GM12874 (cell line): ENCODE measurements at regions not wholly inside any gene's neighbourhood (a gene's known extent, or its start where the extent isn't known, plus 50 kb on each side); places are given as distances from the start of the nearest gene placed in this dataset.

Source experiments
- CTCF ChIP-seq: IDR thresholded peaks from 2 replicates; pipeline ENCODE4 v1.5.1; 2011; ENCODE audit warnings: low read depth, mild to moderate bottlenecking, control low read depth, low read length, moderate library complexity; ENCODE audit not compliant: insufficient read depth

DNA sequence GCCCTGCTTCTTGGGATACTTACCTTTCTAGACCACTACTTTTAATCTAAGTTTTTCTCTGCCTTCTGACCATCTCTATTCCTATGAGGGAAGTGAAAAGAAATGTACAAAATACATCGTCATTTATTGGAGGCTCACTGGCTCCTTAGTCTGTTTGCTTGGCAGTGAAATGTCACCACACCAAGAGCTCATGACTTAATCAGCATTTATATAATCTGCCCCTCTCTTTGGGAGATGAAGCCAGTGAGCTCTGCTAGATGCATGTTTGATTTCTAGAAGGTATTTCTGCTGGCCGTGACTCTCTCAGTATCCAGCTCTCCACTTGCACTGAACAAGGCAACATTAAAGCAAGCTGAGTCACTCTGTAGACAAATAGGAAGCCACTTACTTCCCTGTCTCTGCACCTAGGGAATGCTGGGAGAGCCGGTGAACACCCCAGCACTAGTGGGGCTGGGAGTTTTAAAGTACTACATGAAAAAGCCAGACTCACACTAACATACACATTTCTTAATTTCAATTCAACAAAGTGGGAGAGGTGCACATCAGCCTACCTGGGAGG, 79.1 kb downstream of the MID1IP1 start:
- TF ChIP-seq CTCF = no peak

- TF ChIP-seq CTCF = no peak
Measured at GRCh38 chrX:38881066-38881465, 79.8 kb downstream of the MID1IP1 start.

DNA sequence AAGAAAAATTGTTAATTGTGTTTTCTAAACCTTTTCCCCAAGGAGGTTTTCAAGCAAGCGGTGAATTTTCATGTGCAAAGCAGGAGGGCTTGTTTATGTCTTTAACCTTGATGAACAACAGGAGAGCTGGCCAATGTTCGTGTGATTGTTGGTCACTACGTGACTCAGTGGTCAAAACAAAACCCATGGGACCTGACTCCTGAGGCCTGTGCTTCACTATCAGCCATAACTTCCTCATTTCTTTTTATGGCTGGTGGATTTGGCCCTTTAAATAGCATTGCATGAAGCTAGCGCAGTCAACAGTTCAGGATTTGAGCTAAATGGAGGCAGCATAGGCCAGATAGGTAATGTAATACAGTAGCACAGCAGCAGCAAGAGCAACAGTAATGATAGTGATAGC, 80.5 kb downstream of the MID1IP1 start:
- TF ChIP-seq CTCF = no peak

DNA sequence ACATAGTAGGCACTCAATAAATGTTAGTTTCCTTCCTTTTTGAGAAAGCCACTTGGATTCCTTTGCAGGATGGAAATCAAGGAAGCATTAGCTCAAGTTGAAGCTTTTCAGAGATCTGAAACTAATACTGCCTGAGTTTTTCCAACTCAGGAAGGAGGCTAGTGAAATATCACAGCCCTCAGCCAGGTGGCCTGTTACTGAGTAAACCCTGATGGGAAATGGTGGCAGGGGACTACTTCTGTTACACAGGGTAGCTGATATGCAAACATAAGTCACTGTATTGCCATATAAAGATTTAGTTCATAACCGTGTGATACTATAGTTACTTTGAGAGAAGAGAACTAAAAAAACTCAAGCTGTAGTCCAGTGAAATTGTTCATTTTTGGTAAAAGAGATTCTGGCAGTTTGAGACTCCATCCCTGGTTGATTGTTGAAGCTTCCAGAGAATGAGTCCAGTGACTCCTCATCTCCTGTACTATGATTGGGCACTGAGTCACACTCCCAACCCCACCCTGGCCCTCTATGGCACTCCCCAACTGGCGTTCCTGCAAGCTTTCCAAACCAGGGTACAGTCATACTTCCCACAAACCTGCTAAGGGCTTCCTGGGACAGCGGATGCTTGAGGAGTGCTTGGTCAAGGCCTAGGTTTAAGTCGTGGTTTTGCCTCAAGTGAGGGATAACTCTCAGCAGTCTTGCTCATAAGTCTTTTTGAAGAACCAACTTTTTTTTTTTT, 81.8 kb downstream of the MID1IP1 start:
- TF ChIP-seq CTCF = no peak

GRCh38 chrX:38886112-38886511, 84.9 kb downstream of the MID1IP1 start:
- TF ChIP-seq CTCF = no peak

GRCh38 chrX:38887222-38887621, 86.0 kb downstream of the MID1IP1 start:
- no peak for TF ChIP-seq CTCF

DNA sequence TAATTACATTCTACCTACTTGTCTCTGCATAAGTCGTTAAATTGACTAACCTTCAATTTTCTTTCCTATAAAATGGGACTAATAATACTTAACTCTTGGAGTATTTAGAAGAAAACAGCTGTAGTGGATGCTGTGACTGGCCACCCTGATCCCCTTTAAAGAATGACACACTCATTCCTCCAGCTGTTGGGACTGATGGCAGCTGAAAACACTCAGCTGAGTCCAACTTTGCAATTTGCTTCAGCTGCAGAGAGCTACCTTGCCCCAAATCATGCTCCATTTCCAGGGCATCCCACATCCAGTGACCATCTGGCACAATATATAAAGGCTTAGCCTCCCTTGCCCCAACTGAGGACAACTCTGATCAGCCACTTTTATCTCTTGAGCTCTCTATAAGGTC, 89.1 kb downstream of the MID1IP1 start:
- TF ChIP-seq CTCF = no peak
